ENCODE measurements at regions not wholly inside any gene's neighbourhood (a gene's known extent, or its start where the extent isn't known, plus 50 kb on each side); places are given as distances from the start of the nearest gene placed in this dataset.

GRCh38 chr13:90633849-90634248 lies 713.6 kb upstream of the MIR17HG start (continued):
- TF ChIP-seq E2F8 (IDR thresholded peaks at IDR 0.05; ENCODE audit: low read depth, partially characterized antibody) (no peak), SP2 (IDR thresholded peaks at IDR 0.05; ENCODE audit: extremely low read depth, low read depth, low read length, poor library complexity, severe bottlenecking) (no peak), CREM (IDR thresholded peaks at IDR 0.05; ENCODE audit: low read depth) (no peak), CHD1 (IDR thresholded peaks at IDR 0.05; ENCODE audit: low read length) (no peak), SREBF1 (IDR thresholded peaks at IDR 0.05; ENCODE audit: borderline replicate concordance, low read depth, low read length) (no peak), ATF2 (CRISPR knock-in tag; IDR thresholded peaks at IDR 0.05) (no peak), NFIX (CRISPR knock-in tag; IDR thresholded peaks at IDR 0.05; ENCODE audit: low read depth) (no peak), ZSCAN29 (IDR thresholded peaks at IDR 0.05) (no peak), ZNF551 (CRISPR knock-in tag; IDR thresholded peaks at IDR 0.05) (no peak), ILF3 (IDR thresholded peaks at IDR 0.05; ENCODE audit: borderline replicate concordance) (no peak), ZNF764 (CRISPR knock-in tag; IDR thresholded peaks at IDR 0.05; ENCODE audit: low read depth) (no peak), USF2 (CRISPR knock-in tag; IDR thresholded peaks at IDR 0.05) (0 out of 2 replicates have a peak, but pooled peaks have one; percentile 0), USF1 (CRISPR knock-in tag; IDR thresholded peaks at IDR 0.05) (no peak), MITF (IDR thresholded peaks at IDR 0.05) (no peak), ZNF311 (CRISPR knock-in tag; IDR thresholded peaks at IDR 0.05) (0 out of 2 replicates have a peak, but pooled peaks have one; percentile 16), IRF2 (CRISPR knock-in tag; IDR thresholded peaks at IDR 0.05) (0 out of 2 replicates have a peak, but pooled peaks have one; percentile 5), ELF4 (CRISPR knock-in tag; IDR thresholded peaks at IDR 0.05) (no peak), ZNF766 (CRISPR knock-in tag; conservative IDR thresholded peaks at IDR 0.05) (no peak), HNRNPH1 (optimal IDR thresholded peaks at IDR 0.05; ENCODE audit: low read depth, low read length) (no peak), HDAC8 (tag; IDR thresholded peaks at IDR 0.05) (no peak)

All from K562 (cell line).